OCI-LY3 (cell line): ENCODE measurements at regions not wholly inside any gene's neighbourhood (a gene's known extent, or its start where the extent isn't known, plus 50 kb on each side); places are given as distances from the start of the nearest gene placed in this dataset.

ENCODE experiments used
- H2AFZ ChIP-seq: fragments of 200-600, 300-600 bp; shearing (Covaris generic); 2 replicates; pipeline ENCODE4 v1.6.0; 2014; ENCODE audit warnings: antibody characterized with exemption, low read depth, low read length
- H3K27ac ChIP-seq: fragments of 200-600, 300-600 bp; sonication (generic); 2 replicates; pipeline ENCODE4 v1.5.1; 2014; ENCODE audit warnings: mild to moderate bottlenecking, low read length, moderate library complexity, mixed read lengths
- H3K27me3 ChIP-seq: fragments of 200-600, 300-600 bp; sonication (generic); 2 replicates; pipeline ENCODE4 v1.6.1; 2014; ENCODE audit warnings: low read depth, low read length, mixed read lengths
- H3K36me3 ChIP-seq: fragments of 200-600, 300-600 bp; sonication (generic); replicated peaks from 2 replicates; pipeline ENCODE3; 2014; ENCODE audit warnings: low read depth, low read length, mixed read lengths
- H3K4me1 ChIP-seq: fragments of 300-600, 200-600 bp; sonication (generic); 2 replicates; pipeline ENCODE4 v1.6.1; 2014; ENCODE audit warnings: low read length, mixed read lengths
- H3K4me2 ChIP-seq: fragments of 200-600, 300-600 bp; sonication (generic); 2 replicates; pipeline ENCODE4 v1.6.1; 2014; ENCODE audit warnings: low read length, mixed read lengths
- H3K4me3 ChIP-seq: fragments of 300-600, 200-600 bp; sonication (generic); 2 replicates; pipeline ENCODE4 v1.5.1; 2014; ENCODE audit warnings: antibody characterized with exemption, mild to moderate bottlenecking, low read length, moderate library complexity
- H3K79me2 ChIP-seq: fragments of 300-600, 200-600 bp; shearing (Covaris generic); 2 replicates; pipeline ENCODE4 v1.6.1; 2014; ENCODE audit warnings: mild to moderate bottlenecking, low read length, mixed read lengths
- H3K9ac ChIP-seq: fragments of 300-600, 200-600 bp; shearing (Covaris generic); 2 replicates; pipeline ENCODE4 v1.6.0; 2014; ENCODE audit warnings: mild to moderate bottlenecking, low read length, moderate library complexity
- H3K9me3 ChIP-seq: fragments of 200-600, 300-600 bp; shearing (Covaris generic); 2 replicates; pipeline ENCODE4 v1.6.1; 2014; ENCODE audit warnings: low read length, mixed read lengths; ENCODE audit not compliant: insufficient read depth
- H4K20me1 ChIP-seq: fragments of 200-600, 300-600 bp; sonication (generic); 2 replicates; pipeline ENCODE4 v1.6.1; 2016; ENCODE audit warnings: low read length, mixed read lengths; ENCODE audit not compliant: insufficient read depth
- EZH2phosphoT487 ChIP-seq: fragments of 200-600 bp; shearing (Covaris generic); IDR thresholded peaks from 2 replicates; pipeline ENCODE4 v1.6.1; 2018; ENCODE audit warnings: antibody characterized with exemption, mixed run types, low read depth
- TF ChIP-seq, protein P1 (sequence below): fragments of 200-600, 300-600 bp; sonication (generic); IDR thresholded peaks from 2 replicates; pipeline ENCODE4 v1.5.1; 2014; ENCODE audit warnings: antibody characterized with exemption, low read length, low read depth

DNA sequence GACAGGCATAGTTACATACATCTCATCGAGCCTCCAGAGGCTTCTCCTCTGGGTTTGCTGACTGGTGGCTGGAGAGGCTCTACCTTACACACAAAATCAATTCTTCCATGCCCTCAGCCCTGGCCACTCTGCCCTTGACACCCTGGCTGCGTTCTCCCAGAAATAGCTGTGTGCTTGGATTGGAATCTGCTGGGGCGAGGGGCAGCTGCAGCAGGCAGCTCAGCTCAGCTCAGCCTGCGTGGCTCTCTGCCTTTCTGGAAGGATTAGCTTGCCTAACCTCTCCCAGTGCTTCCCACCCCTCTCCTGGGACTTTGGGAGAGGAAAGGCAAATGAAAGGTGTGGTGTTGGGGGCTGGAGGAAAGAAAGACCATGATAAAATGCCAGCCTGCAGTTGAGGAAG, 216.1 kb downstream of the ENGASE start:
- Histone ChIP-seq H3K9me3 (no peaks in the 10 kb centered on the region), H3K4me1 (no peaks in the 10 kb centered on the region), H2AFZ (no peak overlapping the region), H3K4me2 (no peak overlapping the region), H3K4me3 (no peak overlapping the region), H3K79me2 (no peaks in the 10 kb centered on the region), H4K20me1 (no peaks in the 10 kb centered on the region), H3K36me3 (no peaks in the 10 kb centered on the region), H3K27ac (no peak overlapping the region), H3K27me3 (peaks cover 27% of the 10 kb centered on the region), H3K9ac (no peak overlapping the region)
- no peak for TF ChIP-seq EZH2phosphoT487
- TF ChIP-seq, protein P1, sequence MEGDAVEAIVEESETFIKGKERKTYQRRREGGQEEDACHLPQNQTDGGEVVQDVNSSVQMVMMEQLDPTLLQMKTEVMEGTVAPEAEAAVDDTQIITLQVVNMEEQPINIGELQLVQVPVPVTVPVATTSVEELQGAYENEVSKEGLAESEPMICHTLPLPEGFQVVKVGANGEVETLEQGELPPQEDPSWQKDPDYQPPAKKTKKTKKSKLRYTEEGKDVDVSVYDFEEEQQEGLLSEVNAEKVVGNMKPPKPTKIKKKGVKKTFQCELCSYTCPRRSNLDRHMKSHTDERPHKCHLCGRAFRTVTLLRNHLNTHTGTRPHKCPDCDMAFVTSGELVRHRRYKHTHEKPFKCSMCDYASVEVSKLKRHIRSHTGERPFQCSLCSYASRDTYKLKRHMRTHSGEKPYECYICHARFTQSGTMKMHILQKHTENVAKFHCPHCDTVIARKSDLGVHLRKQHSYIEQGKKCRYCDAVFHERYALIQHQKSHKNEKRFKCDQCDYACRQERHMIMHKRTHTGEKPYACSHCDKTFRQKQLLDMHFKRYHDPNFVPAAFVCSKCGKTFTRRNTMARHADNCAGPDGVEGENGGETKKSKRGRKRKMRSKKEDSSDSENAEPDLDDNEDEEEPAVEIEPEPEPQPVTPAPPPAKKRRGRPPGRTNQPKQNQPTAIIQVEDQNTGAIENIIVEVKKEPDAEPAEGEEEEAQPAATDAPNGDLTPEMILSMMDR: no peak

DNA sequence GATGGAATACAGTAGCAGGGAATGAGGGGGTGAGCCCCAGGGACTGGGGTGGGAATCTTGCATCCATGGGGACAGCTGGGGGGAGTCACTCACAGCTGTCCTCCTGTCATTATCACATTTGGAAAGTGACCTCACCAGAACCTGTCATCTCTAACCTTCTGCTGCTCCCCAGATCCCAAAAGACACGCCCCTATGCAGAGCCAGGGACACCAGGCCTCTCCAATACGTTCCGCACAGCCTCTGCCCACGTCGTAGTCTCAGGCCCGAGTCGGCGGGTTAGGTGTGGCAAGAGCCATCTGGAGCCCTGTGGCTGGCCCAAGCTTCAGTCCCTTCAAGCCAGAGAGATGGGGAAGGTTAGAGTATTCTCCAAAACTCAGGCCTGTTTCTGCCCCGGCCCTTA, 214.3 kb downstream of the ENGASE start:
- Histone ChIP-seq H2AFZ (no peak overlapping the region), H3K9ac (no peak overlapping the region)

DNA sequence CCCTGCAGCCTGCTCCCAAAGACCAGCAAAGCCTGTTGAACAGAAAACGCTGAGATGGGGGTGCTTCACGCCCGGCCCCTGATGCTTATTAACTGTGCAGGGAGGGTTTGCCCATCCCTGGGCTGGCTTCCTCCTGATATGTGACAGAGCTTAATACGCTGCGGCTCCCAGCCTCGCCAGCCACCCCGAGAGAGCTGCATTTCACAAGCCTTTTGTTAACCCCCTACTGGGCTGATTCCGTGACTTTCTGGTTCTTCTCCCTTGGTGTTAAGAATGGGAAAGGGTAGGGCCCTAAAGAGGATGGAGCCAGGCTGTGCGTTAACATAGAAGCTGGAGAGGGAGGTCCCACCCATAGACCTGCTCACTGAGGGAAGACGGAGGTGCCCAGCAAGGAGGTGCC, 211.8 kb downstream of the ENGASE start:
- Histone ChIP-seq H3K9ac (no peak overlapping the region), H3K27ac (no peak overlapping the region), H3K4me2 (no peak overlapping the region), H3K4me1 (no peaks in the 10 kb centered on the region), H3K4me3 (no peak overlapping the region), H3K79me2 (no peaks in the 10 kb centered on the region), H4K20me1 (no peaks in the 10 kb centered on the region), H2AFZ (no peak overlapping the region), H3K27me3 (peaks cover 33% of the 10 kb centered on the region), H3K36me3 (no peaks in the 10 kb centered on the region), H3K9me3 (no peaks in the 10 kb centered on the region)
- no peak for TF ChIP-seq EZH2phosphoT487
- TF ChIP-seq, protein P1: no peak

More for the DNA sequence above, 214.3 kb downstream of the ENGASE start:
- H3K4me3 ChIP-seq: no peak overlapping the region
- no peaks in the 10 kb centered on the region for H3K79me2 ChIP-seq
- no peaks in the 10 kb centered on the region for H3K4me1 ChIP-seq
- no peak overlapping the region for H3K27ac ChIP-seq
- no peaks in the 10 kb centered on the region for H3K36me3 ChIP-seq
- H3K27me3 ChIP-seq: peaks cover 35% of the 10 kb centered on the region
- no peaks in the 10 kb centered on the region for H3K9me3 ChIP-seq
- TF ChIP-seq, protein P1: no peak
- no peak for TF ChIP-seq EZH2phosphoT487
- no peak overlapping the region for H3K4me2 ChIP-seq
- H4K20me1 ChIP-seq: no peaks in the 10 kb centered on the region

DNA sequence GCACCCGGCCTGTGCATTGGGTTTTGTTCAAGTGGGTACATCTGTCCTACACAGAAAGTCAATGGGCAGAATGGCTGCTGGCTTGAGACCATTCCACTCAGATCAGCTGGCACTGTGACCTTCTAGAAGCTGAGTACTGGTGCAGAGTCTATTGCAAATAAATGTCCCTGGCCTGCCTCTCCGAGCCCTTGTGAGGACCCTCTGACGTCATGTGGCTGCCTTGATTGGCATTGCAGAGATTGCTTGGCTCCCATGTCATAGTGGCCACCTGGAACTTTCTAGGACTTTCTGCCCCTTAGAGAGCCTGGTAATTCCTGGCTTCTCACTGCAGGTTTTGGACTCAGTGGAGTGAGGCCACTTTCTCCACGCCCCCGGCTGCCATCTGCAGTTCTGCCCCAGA, 211.3 kb downstream of the ENGASE start:
- no peaks in the 10 kb centered on the region for H3K4me1 ChIP-seq
- H3K9me3 ChIP-seq: no peaks in the 10 kb centered on the region
- no peak for TF ChIP-seq EZH2phosphoT487
- TF ChIP-seq, protein P1: no peak

More for the DNA sequence above, 211.3 kb downstream of the ENGASE start:
- no peak overlapping the region for H2AFZ ChIP-seq
- H3K36me3 ChIP-seq: no peaks in the 10 kb centered on the region
- no peak overlapping the region for H3K9ac ChIP-seq
- H3K4me2 ChIP-seq: no peak overlapping the region
- H3K4me3 ChIP-seq: no peak overlapping the region
- H3K79me2 ChIP-seq: no peaks in the 10 kb centered on the region
- H4K20me1 ChIP-seq: no peaks in the 10 kb centered on the region
- no peak overlapping the region for H3K27ac ChIP-seq
- peaks cover 33% of the 10 kb centered on the region for H3K27me3 ChIP-seq
